Stomach (tissue), 8 donors: ENCODE measurements at regions not wholly inside any gene's neighbourhood (a gene's known extent, or its start where the extent isn't known, plus 50 kb on each side); places are given as distances from the start of the nearest gene placed in this dataset.

Experiments
- DNase-seq, 2 donors: peaks; one replicate each; pipeline versions ENCODE4 v3.0.0 to v3.0.0-alpha.2; 2013 to 2019
- H3K27ac ChIP-seq, 5 donors: fragments of 200-600 bp in 4 of 5; sonication (generic) in 4 of 5; one replicate each; pipeline ENCODE4 v1.5.1; 2013 to 2019; ENCODE audit warnings: mild to moderate bottlenecking in 1 of 5, moderate library complexity in 1 of 5
- H3K27me3 ChIP-seq, 3 donors: fragments of 200-600 bp; sonication (generic); one replicate each; pipeline ENCODE4 v1.5.1; 2017 to 2019; ENCODE audit warnings: mixed run types in 1 of 3
- H3K36me3 ChIP-seq, 4 donors: fragments of 200-600 bp; sonication (generic); 1 replicate in 3 of 4; 2 replicates in 1 of 4; pipeline ENCODE4 v1.5.1; 2016 to 2019
- H3K4me1 ChIP-seq, 4 donors: fragments of 200-600 bp; sonication (generic); one replicate each; pipeline ENCODE4 v1.5.1; 2016 to 2019
- H3K4me3 ChIP-seq, 4 donors: fragments of 200-600 bp; sonication (generic) in 3 of 4; one replicate each; pipeline ENCODE4 v1.5.1; 2016 to 2019; ENCODE audit warnings: mild to moderate bottlenecking in 1 of 4
- H3K9me3 ChIP-seq, 4 donors: fragments of 200-600 bp; sonication (generic); one replicate each; pipeline ENCODE4 v1.5.1; 2016 to 2019
- CTCF ChIP-seq, 7 experiments: fragments of 450-650 bp in 4 of 7; fragments of 200-600 bp in 3 of 7; sonication (generic) in 3 of 7; IDR thresholded peaks; one replicate each; pipeline ENCODE4 v1.5.1; 2016 to 2019; ENCODE audit warnings: antibody characterized with exemption in 7 of 7, control low read depth in 2 of 7, mild to moderate bottlenecking in 1 of 7
- EP300 ChIP-seq: sonication (generic); formaldehyde crosslinking; IDR thresholded peaks from one replicate; pipeline ENCODE4 v1.6.1; 2017; ENCODE audit warnings: antibody characterized with exemption
- POLR2A ChIP-seq, 4 donors: fragments of 450-650 bp; IDR thresholded peaks; one replicate each; pipeline ENCODE4 v1.6.1; 2016; ENCODE audit warnings: antibody characterized with exemption in 4 of 4, control low read depth in 2 of 4, mild to moderate bottlenecking in 1 of 4, moderate library complexity in 1 of 4
- POLR2AphosphoS5 ChIP-seq, 3 donors: sonication (generic); formaldehyde crosslinking; IDR thresholded peaks; one replicate each; pipeline ENCODE4 v1.6.1; 2016; ENCODE audit warnings: antibody characterized with exemption in 3 of 3
- WGBS, 5 donors: extraction: QIAGEN DNeasy Blood & Tissue Kit in 3 of 5; methylation state at CpG; one replicate each; pipeline versions ENCODE4 v1.1.5 to v1.1.7; 2013 to 2018; 5-methylcytosine and 5-hydroxymethylcytosine counted together
- intact Hi-C: fragments of 100-400 bp; cut with DNase I; formaldehyde crosslinking; loops from one replicate; pipeline ENCODE4 v1.15.1; 2023; ENCODE audit warnings: low total_unique reads
- donor health status: healthy with polysubstance abuse.
- donor health status: Bipolar disorder and iron deficiency.
- donor health status: healthy.

DNA sequence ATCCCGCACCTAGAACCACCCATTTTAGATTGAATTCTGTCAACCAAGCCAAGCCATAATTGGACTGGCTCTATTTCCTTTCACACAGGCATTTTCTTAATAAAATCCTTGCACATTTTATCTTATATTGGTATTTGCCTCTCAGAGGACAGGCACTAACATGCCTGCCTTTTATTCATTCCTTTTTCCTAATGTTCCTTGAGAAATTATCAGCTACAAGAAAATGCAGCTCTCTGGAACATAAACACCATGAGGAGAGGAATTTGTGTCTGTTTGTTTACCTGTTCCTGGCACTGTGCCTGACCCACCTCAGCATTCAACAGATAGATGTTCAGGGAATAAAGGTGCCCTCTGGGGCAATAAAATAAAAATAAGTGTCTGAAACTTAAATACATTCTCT, 116.2 kb downstream of the PDHA2 start:
- Histone ChIP-seq H3K4me1 (no peaks in the 10 kb centered on the region), H3K27me3 (no peaks in the 10 kb centered on the region), H3K27ac (no peak overlapping the region), H3K4me3 (no peak overlapping the region), H3K36me3 (no peaks in the 10 kb centered on the region), H3K9me3 (no peaks in the 10 kb centered on the region)
- no peak for TF ChIP-seq POLR2A (IDR thresholded peaks at IDR 0.05)
- TF ChIP-seq EP300 = no peak
- no peak for TF ChIP-seq POLR2AphosphoS5 (IDR thresholded peaks at IDR 0.05)
- no peak for TF ChIP-seq CTCF (IDR thresholded peaks at IDR 0.05)
- no peak for DNase-seq
- 82 to 93% (median 89%) methylated on average over 1 of the region's 1 CpG for WGBS, 5 donors
- intact Hi-C loops = no loop called here

GRCh38 chr4:95957054-95957453, 117.2 kb downstream of the PDHA2 start:
- 83 to 91% (median 86%) methylated on average over 4 of the region's 4 CpGs for WGBS, 5 donors
- no peak overlapping the region for H3K4me3 ChIP-seq
- intact Hi-C loops = no loop called here

DNA sequence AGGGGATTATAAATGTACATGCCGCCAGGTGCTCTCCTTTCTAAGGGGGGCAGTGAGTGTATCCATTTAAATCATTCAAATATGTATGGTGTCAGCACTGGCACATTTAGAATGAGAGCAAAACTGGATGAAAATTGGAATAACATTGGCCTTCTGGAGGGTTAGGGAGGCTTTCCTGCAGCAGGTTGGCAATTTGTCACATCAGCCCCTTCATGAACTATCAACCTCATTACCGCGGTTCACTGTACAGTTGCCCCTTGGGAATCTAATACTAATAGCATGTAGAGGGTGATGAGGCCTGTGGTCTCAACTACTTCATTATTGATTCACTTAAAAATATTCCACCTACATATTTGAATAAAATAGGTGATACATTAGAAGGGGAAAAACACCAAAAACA, 117.9 kb downstream of the PDHA2 start:
- H3K9me3 ChIP-seq = no peaks in the 10 kb centered on the region
- no peak for DNase-seq
- WGBS, 5 donors = 89 to 94% (median 93%) methylated on average over 3 of the region's 3 CpGs

More at GRCh38 chr4:95957054-95957453, 117.2 kb downstream of the PDHA2 start:
- no peaks in the 10 kb centered on the region for H3K27me3 ChIP-seq
- DNase-seq = no peak
- H3K36me3 ChIP-seq = no peaks in the 10 kb centered on the region
- TF ChIP-seq EP300 = no peak
- no peak for TF ChIP-seq POLR2A (IDR thresholded peaks at IDR 0.05)
- no peak for TF ChIP-seq POLR2AphosphoS5 (IDR thresholded peaks at IDR 0.05)
- TF ChIP-seq CTCF (IDR thresholded peaks at IDR 0.05) = no peak
- no peak overlapping the region for H3K27ac ChIP-seq
- no peaks in the 10 kb centered on the region for H3K9me3 ChIP-seq
- no peaks in the 10 kb centered on the region for H3K4me1 ChIP-seq

DNA sequence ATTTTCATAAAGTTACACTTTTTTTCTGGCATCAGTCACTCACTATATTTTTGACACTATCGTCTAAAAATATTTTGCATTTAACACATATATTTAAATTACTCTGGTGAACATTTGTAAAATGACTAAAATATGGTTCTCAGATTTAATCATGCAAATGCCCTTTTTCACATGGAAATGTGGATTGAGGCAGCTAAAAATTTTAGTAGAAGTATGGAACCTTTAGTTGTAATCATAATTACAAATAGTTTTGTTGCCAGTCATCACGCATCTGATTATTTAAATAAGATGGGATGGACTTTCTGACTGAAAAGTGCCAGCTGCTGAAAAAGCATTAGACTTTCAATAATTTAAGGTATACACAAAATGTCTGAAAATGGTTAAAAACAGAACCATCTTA, 119.3 kb downstream of the PDHA2 start:
- 89 to 99% (median 94%) methylated on average over 2 of the region's 2 CpGs for WGBS, 5 donors

More for the DNA sequence above, 117.9 kb downstream of the PDHA2 start:
- Histone ChIP-seq H3K4me1 (no peaks in the 10 kb centered on the region), H3K4me3 (no peak overlapping the region), H3K36me3 (no peaks in the 10 kb centered on the region), H3K27ac (no peak overlapping the region), H3K27me3 (no peaks in the 10 kb centered on the region)
- no peak for TF ChIP-seq POLR2A (IDR thresholded peaks at IDR 0.05)
- TF ChIP-seq CTCF (IDR thresholded peaks at IDR 0.05) = no peak
- TF ChIP-seq POLR2AphosphoS5 (IDR thresholded peaks at IDR 0.05) = no peak
- TF ChIP-seq EP300 = no peak
- intact Hi-C loops = no loop called here

More for the DNA sequence above, 119.3 kb downstream of the PDHA2 start:
- H3K4me3 ChIP-seq = no peak overlapping the region
- no peaks in the 10 kb centered on the region for H3K27me3 ChIP-seq
- no peak overlapping the region for H3K27ac ChIP-seq
- TF ChIP-seq POLR2AphosphoS5 (IDR thresholded peaks at IDR 0.05) (no peak), CTCF (IDR thresholded peaks at IDR 0.05) (no peak), POLR2A (IDR thresholded peaks at IDR 0.05) (no peak), EP300 (no peak)
- DNase-seq = no peak
- H3K9me3 ChIP-seq = no peaks in the 10 kb centered on the region
- intact Hi-C loops = no loop called here
- H3K36me3 ChIP-seq = no peaks in the 10 kb centered on the region
- no peaks in the 10 kb centered on the region for H3K4me1 ChIP-seq
